Hepatocyte (in vitro differentiated cells): ENCODE measurements at regions not wholly inside any gene's neighbourhood (a gene's known extent, or its start where the extent isn't known, plus 50 kb on each side); places are given as distances from the start of the nearest gene placed in this dataset.
"Not testable (repeated sequence)": the region's sequence is repeated elsewhere in the genome, so short reads cannot be mapped to it uniquely, and the experiment has no call there.

Experiments
- DNase-seq: peaks from one replicate; pipeline ENCODE4 v3.0.0-alpha.2; 2016; ENCODE audit warnings: low spot score
- H2AFZ ChIP-seq: fragments of 200-600 bp; sonication (generic); 2 replicates; pipeline ENCODE4 v1.6.0; 2016; ENCODE audit warnings: antibody characterized with exemption, mild to moderate bottlenecking
- H3K27ac ChIP-seq: fragments of 200-600 bp; sonication (generic); 2 replicates; pipeline ENCODE4 v1.5.1; 2016; ENCODE audit warnings: mild to moderate bottlenecking
- H3K27me3 ChIP-seq: fragments of 200-600 bp; sonication (generic); 2 replicates; pipeline ENCODE4 v1.6.1; 2016
- H3K36me3 ChIP-seq: fragments of 200-600 bp; sonication (generic); replicated peaks from 2 replicates; pipeline ENCODE4 v1.5.1; 2016; ENCODE audit warnings: low read depth; ENCODE audit not compliant: insufficient read depth
- H3K4me1 ChIP-seq: fragments of 200-600 bp; sonication (generic); 2 replicates; pipeline ENCODE4 v1.5.1; 2016; ENCODE audit warnings: mild to moderate bottlenecking, moderate library complexity; ENCODE audit not compliant: insufficient read depth
- H3K4me2 ChIP-seq: fragments of 200-600 bp; sonication (generic); 2 replicates; pipeline ENCODE4 v1.6.0; 2016
- H3K4me3 ChIP-seq: fragments of 200-600 bp; sonication (generic); 2 replicates; pipeline ENCODE4 v1.5.1; 2016; ENCODE audit warnings: mild to moderate bottlenecking
- H3K79me2 ChIP-seq: fragments of 200-600 bp; sonication (generic); 2 replicates; pipeline ENCODE4 v1.6.0; 2017; ENCODE audit warnings: mild to moderate bottlenecking
- H3K9me2 ChIP-seq: fragments of 200-600 bp; sonication (generic); replicated peaks from 2 replicates; pipeline ENCODE4 v1.6.0; 2017; ENCODE audit warnings: mild to moderate bottlenecking; ENCODE audit not compliant: insufficient read depth
- H3K9me3 ChIP-seq: fragments of 200-600 bp; sonication (generic); 2 replicates; pipeline ENCODE4 v1.5.1; 2016; ENCODE audit warnings: low read depth, mild to moderate bottlenecking
- H4K20me1 ChIP-seq: fragments of 200-600 bp; sonication (generic); 2 replicates; pipeline ENCODE4 v1.6.0; 2016; ENCODE audit warnings: mild to moderate bottlenecking; ENCODE audit not compliant: insufficient read depth, poor library complexity, severe bottlenecking
- CTCF ChIP-seq: fragments of 200-600 bp; sonication (generic); IDR thresholded peaks from 2 replicates; pipeline ENCODE4 v1.5.1; 2016; ENCODE audit warnings: antibody characterized with exemption, mild to moderate bottlenecking; ENCODE audit not compliant: poor library complexity
- EZH2 ChIP-seq: fragments of 200-600 bp; sonication (generic); IDR thresholded peaks from 2 replicates; pipeline ENCODE4 v1.6.1; 2016; ENCODE audit warnings: antibody characterized with exemption, mild to moderate bottlenecking, borderline replicate concordance
- EZH2phosphoT487 ChIP-seq: fragments of 200-600 bp; sonication (generic); IDR thresholded peaks from one replicate; pipeline ENCODE4 v1.6.1; 2018; ENCODE audit warnings: antibody characterized with exemption, mild to moderate bottlenecking, low read depth, moderate library complexity; ENCODE audit not compliant: unreplicated experiment, severe bottlenecking
- WGBS: methylation state at CpG from one replicate; pipeline ENCODE4 v1.1.6; 2016; ENCODE audit warnings: low lambda C conversion rate; ENCODE audit errors: missing lambda C conversion rate; 5-methylcytosine and 5-hydroxymethylcytosine counted together

- no peaks in the 10 kb centered on the region for H3K9me3 ChIP-seq
- H4K20me1 ChIP-seq: no peaks in the 10 kb centered on the region
- no peak overlapping the region for H2AFZ ChIP-seq
- H3K4me1 ChIP-seq: no peaks in the 10 kb centered on the region
- no peak overlapping the region for H3K4me2 ChIP-seq
- 87% methylated on average over 4 of the region's 4 CpGs for WGBS
- no peaks in the 10 kb centered on the region for H3K9me2 ChIP-seq
- no peaks in the 10 kb centered on the region for H3K79me2 ChIP-seq
- H3K27ac ChIP-seq: no peak overlapping the region
- no peak overlapping the region for H3K4me3 ChIP-seq
- DNase-seq: no peak
- no peaks in the 10 kb centered on the region for H3K36me3 ChIP-seq
- H3K27me3 ChIP-seq: no peaks in the 10 kb centered on the region
- TF ChIP-seq CTCF (no peak), EZH2 (no peak), EZH2phosphoT487 (no peak)
Measured at GRCh38 chr6:8299034-8299433, 136.3 kb downstream of the SLC35B3 start.

GRCh38 chr6:8282946-8283345 lies 152.4 kb downstream of the SLC35B3 start:
- not testable (repeated sequence) for H3K36me3 ChIP-seq, DNase-seq, H3K27me3 ChIP-seq, H3K4me1 ChIP-seq, H4K20me1 ChIP-seq, H3K4me2 ChIP-seq, H3K27ac ChIP-seq, H3K4me3 ChIP-seq, H2AFZ ChIP-seq, H3K9me2 ChIP-seq, H3K9me3 ChIP-seq, H3K79me2 ChIP-seq
- WGBS: 95% methylated on average over 4 of the region's 4 CpGs

- Histone ChIP-seq H4K20me1 (no peaks in the 10 kb centered on the region), H3K79me2 (no peaks in the 10 kb centered on the region), H3K36me3 (no peaks in the 10 kb centered on the region), H3K9me3 (no peaks in the 10 kb centered on the region), H3K4me2 (no peak overlapping the region), H3K9me2 (no peaks in the 10 kb centered on the region), H3K27ac (no peak overlapping the region), H3K27me3 (no peaks in the 10 kb centered on the region), H3K4me1 (peaks cover 10% of the 10 kb centered on the region), H2AFZ (no peak overlapping the region), H3K4me3 (no peak overlapping the region)
- no peak for DNase-seq
- TF ChIP-seq EZH2phosphoT487 (no peak), CTCF (no peak), EZH2 (no peak)
- 97% methylated on average over 30 of the region's 39 CpGs for WGBS
Measured at GRCh38 chr6:8282380-8282779, 153.0 kb downstream of the SLC35B3 start.

- H4K20me1 ChIP-seq: no peaks in the 10 kb centered on the region
- H2AFZ ChIP-seq: no peak overlapping the region
- H3K9me3 ChIP-seq: no peaks in the 10 kb centered on the region
- no peaks in the 10 kb centered on the region for H3K27me3 ChIP-seq
- H3K4me3 ChIP-seq: no peak overlapping the region
- no peaks in the 10 kb centered on the region for H3K79me2 ChIP-seq
- no peak overlapping the region for H3K4me2 ChIP-seq
- no peak for DNase-seq
- H3K36me3 ChIP-seq: no peaks in the 10 kb centered on the region
- TF ChIP-seq EZH2phosphoT487 (no peak), CTCF (no peak), EZH2 (no peak)
- WGBS: 60% methylated on average over 15 of the region's 15 CpGs
- no peak overlapping the region for H3K27ac ChIP-seq
- H3K4me1 ChIP-seq: peaks cover 10% of the 10 kb centered on the region
- no peaks in the 10 kb centered on the region for H3K9me2 ChIP-seq
Measured at GRCh38 chr6:8279041-8279805, 156.1 kb downstream of the SLC35B3 start.
